ENCODE measurements at regions not wholly inside any gene's neighbourhood (a gene's known extent, or its start where the extent isn't known, plus 50 kb on each side); places are given as distances from the start of the nearest gene placed in this dataset.

GRCh38 chr5:28077291-28078240 is 1039.2 kb upstream of the CDH9 start:
- TF ChIP-seq ZNF274 (IDR thresholded peaks at IDR 0.05; ENCODE audit: low read depth, low read length) = no peak
- H3K4me3 ChIP-seq (ENCODE audit: low read length) = no peak overlapping the region

- TF ChIP-seq ZNF274 (IDR thresholded peaks at IDR 0.05; ENCODE audit: low read depth, low read length) = no peak
These were observed 1028.5 kb upstream of the CDH9 start for GRCh38 chr5:28066856-28067255.

GRCh38 chr5:28065656-28066055 is 1027.3 kb upstream of the CDH9 start:
- TF ChIP-seq ZNF274 (IDR thresholded peaks at IDR 0.05; ENCODE audit: low read depth, low read length) = no peak
- no peak overlapping the region for H3K4me3 ChIP-seq (ENCODE audit: low read length)

More at GRCh38 chr5:28066856-28067255, 1028.5 kb upstream of the CDH9 start:
- H3K4me3 ChIP-seq (ENCODE audit: low read length) = no peak overlapping the region

- H3K4me3 ChIP-seq (ENCODE audit: low read length) = no peak overlapping the region
- no peak for TF ChIP-seq ZNF274 (IDR thresholded peaks at IDR 0.05; ENCODE audit: low read depth, low read length)
These were observed 1008.2 kb upstream of the CDH9 start for GRCh38 chr5:28046596-28046995.

GRCh38 chr5:28027851-28028250 is 989.5 kb upstream of the CDH9 start:
- no peak for TF ChIP-seq ZNF274 (IDR thresholded peaks at IDR 0.05; ENCODE audit: low read depth, low read length)
- H3K4me3 ChIP-seq (ENCODE audit: low read length) = no peak overlapping the region

GRCh38 chr5:28017178-28017577 is 978.8 kb upstream of the CDH9 start:
- H3K4me3 ChIP-seq (ENCODE audit: low read length) = no peak overlapping the region
- no peak for TF ChIP-seq ZNF274 (IDR thresholded peaks at IDR 0.05; ENCODE audit: low read depth, low read length)

GRCh38 chr5:28014779-28015178 is 976.4 kb upstream of the CDH9 start:
- no peak overlapping the region for H3K4me3 ChIP-seq (ENCODE audit: low read length)
- TF ChIP-seq ZNF274 (IDR thresholded peaks at IDR 0.05; ENCODE audit: low read depth, low read length) = no peak

- TF ChIP-seq ZNF274 (IDR thresholded peaks at IDR 0.05; ENCODE audit: low read depth, low read length) = no peak
- no peak overlapping the region for H3K4me3 ChIP-seq (ENCODE audit: low read length)
These were observed 974.2 kb upstream of the CDH9 start for GRCh38 chr5:28012538-28012937.

- H3K4me3 ChIP-seq (ENCODE audit: low read length) = no peak overlapping the region
- TF ChIP-seq ZNF274 (IDR thresholded peaks at IDR 0.05; ENCODE audit: low read depth, low read length) = no peak
These were observed 971.2 kb upstream of the CDH9 start for GRCh38 chr5:28009576-28009975.

- H3K4me3 ChIP-seq (ENCODE audit: low read length) = no peak overlapping the region
- no peak for TF ChIP-seq ZNF274 (IDR thresholded peaks at IDR 0.05; ENCODE audit: low read depth, low read length)
These were observed 958.3 kb upstream of the CDH9 start for GRCh38 chr5:27996665-27997064.

GRCh38 chr5:27995867-27996266 is 957.5 kb upstream of the CDH9 start:
- H3K4me3 ChIP-seq (ENCODE audit: low read length) = no peak overlapping the region
- TF ChIP-seq ZNF274 (IDR thresholded peaks at IDR 0.05; ENCODE audit: low read depth, low read length) = no peak

- no peak overlapping the region for H3K4me3 ChIP-seq (ENCODE audit: low read length)
- TF ChIP-seq ZNF274 (IDR thresholded peaks at IDR 0.05; ENCODE audit: low read depth, low read length) = no peak
These were observed 939.9 kb upstream of the CDH9 start for GRCh38 chr5:27978322-27978721.

GRCh38 chr5:27969157-27969556 is 930.8 kb upstream of the CDH9 start:
- H3K4me3 ChIP-seq (ENCODE audit: low read length) = no peak overlapping the region
- TF ChIP-seq ZNF274 (IDR thresholded peaks at IDR 0.05; ENCODE audit: low read depth, low read length) = no peak

GRCh38 chr5:27963050-27963783 is 924.8 kb upstream of the CDH9 start:
- no peak for TF ChIP-seq ZNF274 (IDR thresholded peaks at IDR 0.05; ENCODE audit: low read depth, low read length)
- H3K4me3 ChIP-seq (ENCODE audit: low read length) = no peak overlapping the region

GRCh38 chr5:27962198-27962597 is 923.8 kb upstream of the CDH9 start:
- no peak for TF ChIP-seq ZNF274 (IDR thresholded peaks at IDR 0.05; ENCODE audit: low read depth, low read length)

More at GRCh38 chr5:27962198-27962597, 923.8 kb upstream of the CDH9 start:
- no peak overlapping the region for H3K4me3 ChIP-seq (ENCODE audit: low read length)
